DND-41 (cell line): ENCODE measurements at regions not wholly inside any gene's neighbourhood (a gene's known extent, or its start where the extent isn't known, plus 50 kb on each side); places are given as distances from the start of the nearest gene placed in this dataset.

Source experiments
- ATAC-seq: fragments of 200-7000 bp; cut with Tn5 transposase; 3 replicates; pipeline ENCODE4 v1.9.1; 2021; ENCODE audit warnings: low read depth; ENCODE audit not compliant: insufficient read depth
- DNase-seq: peaks from one replicate; pipeline ENCODE4 v3.0.0-alpha.2; 2020
- H2AFZ ChIP-seq: 2 replicates; pipeline ENCODE4 v1.6.0; 2012; ENCODE audit warnings: low read depth, low read length
- H3K27ac ChIP-seq: 2 replicates; pipeline ENCODE4 v1.5.1; 2012; ENCODE audit warnings: low read length, inconsistent platforms
- H3K27me3 ChIP-seq: fragments of 200-600 bp; sonication (generic); 2 replicates; pipeline ENCODE4 v1.6.0; 2012; ENCODE audit warnings: low read length, mild to moderate bottlenecking, inconsistent platforms; ENCODE audit not compliant: insufficient read depth, poor library complexity
- H3K36me3 ChIP-seq: 2 replicates; pipeline ENCODE4 v1.5.1; 2012; ENCODE audit warnings: low read length, inconsistent platforms; ENCODE audit not compliant: insufficient read depth
- H3K4me1 ChIP-seq: 2 replicates; pipeline ENCODE4 v1.5.1; 2012; ENCODE audit warnings: mild to moderate bottlenecking, low read length; ENCODE audit not compliant: insufficient read depth
- H3K4me2 ChIP-seq: 2 replicates; pipeline ENCODE4 v1.6.0; 2012; ENCODE audit warnings: mild to moderate bottlenecking, moderate library complexity, low read length, inconsistent platforms; ENCODE audit not compliant: insufficient read depth
- H3K4me3 ChIP-seq, 2 experiments: fragments of 200-600 bp in 1 of 2; shearing (Covaris generic) in 1 of 2; 2 replicates each; pipeline ENCODE4 v1.5.1; 2012 to 2016; ENCODE audit warnings: inconsistent platforms in 2 of 2, low read length in 2 of 2, mild to moderate bottlenecking in 2 of 2, low read depth in 1 of 2, moderate library complexity in 1 of 2
- H3K79me2 ChIP-seq: 2 replicates; pipeline ENCODE4 v1.6.0; 2012; ENCODE audit warnings: low read length, inconsistent platforms; ENCODE audit not compliant: insufficient read depth
- H3K9ac ChIP-seq: 2 replicates; pipeline ENCODE4 v1.6.0; 2012; ENCODE audit warnings: low read depth, mild to moderate bottlenecking, inconsistent platforms, low read length, moderate library complexity
- H3K9me3 ChIP-seq: 2 replicates; pipeline ENCODE4 v1.5.1; 2012; ENCODE audit warnings: low read length, moderate library complexity, mild to moderate bottlenecking, inconsistent platforms; ENCODE audit not compliant: insufficient read depth, severe bottlenecking
- H4K20me1 ChIP-seq: 2 replicates; pipeline ENCODE4 v1.6.0; 2012; ENCODE audit warnings: low read length; ENCODE audit not compliant: insufficient read depth
- CTCF ChIP-seq: IDR thresholded peaks from 2 replicates; pipeline ENCODE4 v1.5.1; 2012; ENCODE audit warnings: borderline replicate concordance, low read length, moderate library complexity, mild to moderate bottlenecking; ENCODE audit not compliant: poor library complexity, severe bottlenecking; ENCODE audit errors: extremely low read depth
- EZH2 ChIP-seq: IDR thresholded peaks from 3 replicates; pipeline ENCODE4 v1.6.1; 2012; ENCODE audit warnings: borderline replicate concordance, low read depth, mild to moderate bottlenecking, moderate library complexity, low read length, inconsistent platforms; ENCODE audit not compliant: severe bottlenecking

- no peak overlapping the region for H3K4me2 ChIP-seq
- DNase-seq (no peak), ATAC-seq (no peak)
- no peak for TF ChIP-seq CTCF
- TF ChIP-seq EZH2 = no peak
- H3K79me2 ChIP-seq = no peaks in the 10 kb centered on the region
- no peaks in the 10 kb centered on the region for H3K9me3 ChIP-seq
- no peak overlapping the region for H3K27ac ChIP-seq
- no peak overlapping the region for H2AFZ ChIP-seq
- H3K36me3 ChIP-seq = no peaks in the 10 kb centered on the region
- H3K9ac ChIP-seq = no peak overlapping the region
- no peaks in the 10 kb centered on the region for H4K20me1 ChIP-seq
- H3K27me3 ChIP-seq = no peaks in the 10 kb centered on the region
- H3K4me1 ChIP-seq = no peaks in the 10 kb centered on the region
- no peak overlapping the region for H3K4me3 ChIP-seq
Observed at GRCh38 chr7:47170516-47170915, 411.4 kb downstream of the TNS3 start.

GRCh38 chr7:47154791-47155190 lies 427.1 kb downstream of the TNS3 start:
- TF ChIP-seq CTCF (no peak), EZH2 (no peak)
- DNase-seq (no peak), ATAC-seq (no peak)
- Histone ChIP-seq H3K4me3 (no peak overlapping the region), H3K9ac (no peak overlapping the region), H3K4me2 (no peak overlapping the region), H4K20me1 (no peaks in the 10 kb centered on the region), H3K79me2 (no peaks in the 10 kb centered on the region), H2AFZ (no peak overlapping the region), H3K9me3 (no peaks in the 10 kb centered on the region), H3K4me1 (no peaks in the 10 kb centered on the region), H3K27ac (no peak overlapping the region), H3K36me3 (no peaks in the 10 kb centered on the region), H3K27me3 (no peaks in the 10 kb centered on the region)

GRCh38 chr7:47153576-47153975 lies 428.3 kb downstream of the TNS3 start:
- no peaks in the 10 kb centered on the region for H4K20me1 ChIP-seq
- H3K27ac ChIP-seq = no peak overlapping the region
- H3K9me3 ChIP-seq = no peaks in the 10 kb centered on the region
- ATAC-seq (no peak), DNase-seq (no peak)
- TF ChIP-seq CTCF = no peak
- TF ChIP-seq EZH2 = no peak
- H3K4me3 ChIP-seq = no peak overlapping the region
- no peak overlapping the region for H3K4me2 ChIP-seq
- H3K79me2 ChIP-seq = no peaks in the 10 kb centered on the region
- no peak overlapping the region for H3K9ac ChIP-seq
- H3K4me1 ChIP-seq = no peaks in the 10 kb centered on the region
- H2AFZ ChIP-seq = no peak overlapping the region
- no peaks in the 10 kb centered on the region for H3K36me3 ChIP-seq
- no peaks in the 10 kb centered on the region for H3K27me3 ChIP-seq

- Histone ChIP-seq H3K9ac (no peak overlapping the region), H3K27me3 (no peaks in the 10 kb centered on the region), H3K4me2 (no peak overlapping the region), H2AFZ (no peak overlapping the region), H3K9me3 (no peaks in the 10 kb centered on the region), H3K36me3 (no peaks in the 10 kb centered on the region), H3K79me2 (no peaks in the 10 kb centered on the region), H3K4me3 (no peak overlapping the region), H3K27ac (no peak overlapping the region), H3K4me1 (no peaks in the 10 kb centered on the region), H4K20me1 (no peaks in the 10 kb centered on the region)
- DNase-seq (no peak), ATAC-seq (no peak)
- no peak for TF ChIP-seq CTCF
- TF ChIP-seq EZH2 = no peak
Observed at GRCh38 chr7:47153058-47153457, 428.9 kb downstream of the TNS3 start.
